Suppressor macrophage treated with lipopolysaccharide for 4 hours (primary cell): ENCODE measurements at regions not wholly inside any gene's neighbourhood (a gene's known extent, or its start where the extent isn't known, plus 50 kb on each side); places are given as distances from the start of the nearest gene placed in this dataset.

Source experiments
- DNase-seq: peaks from one replicate; pipeline ENCODE4 v3.0.0-alpha.2; 2020

- no peak for DNase-seq
Observed at GRCh38 chr3:18035641-18036449, 293.4 kb upstream of the TBC1D5 start.

GRCh38 chr3:18033581-18034108, 291.2 kb upstream of the TBC1D5 start:
- DNase-seq: no peak

- no peak for DNase-seq
Observed at GRCh38 chr3:18030371-18030870, 288.0 kb upstream of the TBC1D5 start.

- DNase-seq: no peak
Observed at GRCh38 chr3:18027161-18027939, 284.9 kb upstream of the TBC1D5 start.

GRCh38 chr3:18024715-18025114, 282.3 kb upstream of the TBC1D5 start:
- no peak for DNase-seq

- no peak for DNase-seq
Observed at GRCh38 chr3:18019161-18019495, 276.7 kb upstream of the TBC1D5 start.

- DNase-seq: no peak
Observed at GRCh38 chr3:18018491-18019160, 276.2 kb upstream of the TBC1D5 start.

- no peak for DNase-seq
Observed at GRCh38 chr3:18016366-18016765, 273.9 kb upstream of the TBC1D5 start.

GRCh38 chr3:18012933-18013332, 270.5 kb upstream of the TBC1D5 start:
- DNase-seq: no peak

- no peak for DNase-seq
Observed at GRCh38 chr3:18012436-18012835, 270.0 kb upstream of the TBC1D5 start.

- no peak for DNase-seq
Observed at GRCh38 chr3:18011387-18011786, 269.0 kb upstream of the TBC1D5 start.

- DNase-seq: peak; percentile 6
Observed at GRCh38 chr3:18010001-18010400, 267.6 kb upstream of the TBC1D5 start.

GRCh38 chr3:18008706-18009368, 266.4 kb upstream of the TBC1D5 start:
- no peak for DNase-seq

- DNase-seq: no peak
Observed at GRCh38 chr3:18007980-18008379, 265.5 kb upstream of the TBC1D5 start.

GRCh38 chr3:17995769-17996168, 253.3 kb upstream of the TBC1D5 start:
- DNase-seq: no peak

GRCh38 chr3:17994167-17994566, 251.7 kb upstream of the TBC1D5 start:
- DNase-seq: no peak

- DNase-seq: no peak
Observed at GRCh38 chr3:17990390-17990789, 248.0 kb upstream of the TBC1D5 start.

- no peak for DNase-seq
Observed at GRCh38 chr3:17986348-17986816, 244.0 kb upstream of the TBC1D5 start.

GRCh38 chr3:17985658-17986347, 243.4 kb upstream of the TBC1D5 start:
- DNase-seq: no peak

- no peak for DNase-seq
Observed at GRCh38 chr3:17983106-17983505, 240.7 kb upstream of the TBC1D5 start.

- no peak for DNase-seq
Observed at GRCh38 chr3:17982211-17982880, 239.9 kb upstream of the TBC1D5 start.
